IMR-90 (cell line): ENCODE measurements at regions not wholly inside any gene's neighbourhood (a gene's known extent, or its start where the extent isn't known, plus 50 kb on each side); places are given as distances from the start of the nearest gene placed in this dataset.

ENCODE experiments used
- ATAC-seq: fragments of 200-7000 bp; cut with Tn5 transposase; 2 replicates; pipeline ENCODE4 v1.9.1; 2020; ENCODE audit warnings: low read depth, mild to moderate bottlenecking, moderate library complexity
- BruUV-seq: library from RNA; stranded (reverse); fragments of 400-500 nt; replicated peaks from 2 replicates; lab custom pipeline; 2021; lab: Mats Ljungman, UMichigan
- CTCF ChIA-PET: fragments of 300-600 bp; formaldehyde crosslinking; extraction: SDS; loops from one replicate; lab custom pipeline; 2021; ENCODE audit warnings: antibody characterized with exemption; lab: Yijun Ruan, JAX
- POLR2A ChIA-PET: fragments of 300-600 bp; sonication (Branson Sonifier 250); formaldehyde crosslinking; loops from one replicate; lab custom pipeline; 2022; ENCODE audit warnings: antibody characterized with exemption; ENCODE audit not compliant: unreplicated experiment; lab: Charles Lee
- DNase-seq: peaks from one replicate; pipeline ENCODE4 v3.0.0; 2013
- H2AFZ ChIP-seq: replicated peaks from 2 replicates; pipeline ENCODE3; 2013; ENCODE audit warnings: low read length, mild to moderate bottlenecking; ENCODE audit not compliant: poor library complexity
- H2AK5ac ChIP-seq: 2 replicates; pipeline ENCODE4 v1.6.1; 2013; ENCODE audit warnings: low read depth, low read length, inconsistent platforms
- H2AK9ac ChIP-seq: replicated peaks from 2 replicates; pipeline ENCODE3; 2013; ENCODE audit warnings: mild to moderate bottlenecking, low read depth, low read length, moderate library complexity; ENCODE audit not compliant: poor library complexity
- H2BK120ac ChIP-seq: 2 replicates; pipeline ENCODE4 v1.6.1; 2013; ENCODE audit warnings: low read depth, low read length, inconsistent platforms
- H2BK15ac ChIP-seq: 3 replicates; pipeline ENCODE4 v1.6.1; 2013; ENCODE audit warnings: low read depth, low read length, inconsistent platforms
- H2BK20ac ChIP-seq: 2 replicates; pipeline ENCODE4 v1.6.1; 2013; ENCODE audit warnings: low read depth, mild to moderate bottlenecking, inconsistent platforms, low read length, moderate library complexity
- H2BK5ac ChIP-seq: 2 replicates; pipeline ENCODE4 v1.6.1; 2013; ENCODE audit warnings: mild to moderate bottlenecking, low read depth, low read length, inconsistent platforms; ENCODE audit not compliant: poor library complexity, severe bottlenecking
- H3K14ac ChIP-seq: replicated peaks from 2 replicates; pipeline ENCODE4 v1.6.1; 2013; ENCODE audit warnings: low read depth, low read length, inconsistent platforms
- H3K18ac ChIP-seq: 2 replicates; pipeline ENCODE4 v1.6.1; 2013; ENCODE audit warnings: low read depth, low read length, control low read depth
- H3K23ac ChIP-seq: 2 replicates; pipeline ENCODE4 v1.6.1; 2013; ENCODE audit warnings: low read depth, low read length, inconsistent platforms
- H3K27ac ChIP-seq: 2 replicates; pipeline ENCODE4 v1.5.1; 2013; ENCODE audit warnings: mild to moderate bottlenecking, control low read depth, low read length; ENCODE audit not compliant: insufficient read depth
- H3K27me3 ChIP-seq: 2 replicates; pipeline ENCODE4 v1.6.1; 2013; ENCODE audit warnings: low read length; ENCODE audit not compliant: control insufficient read depth, insufficient read depth
- H3K36me3 ChIP-seq: 2 replicates; pipeline ENCODE4 v1.6.1; 2013; ENCODE audit warnings: low read length, mixed read lengths; ENCODE audit not compliant: control insufficient read depth, insufficient read depth
- H3K4ac ChIP-seq: 2 replicates; pipeline ENCODE4 v1.6.1; 2013; ENCODE audit warnings: low read depth, low read length, inconsistent platforms
- H3K4me1 ChIP-seq: 2 replicates; pipeline ENCODE4 v1.6.1; 2013; ENCODE audit warnings: low read length, mixed read lengths; ENCODE audit not compliant: control insufficient read depth, insufficient read depth
- H3K4me2 ChIP-seq: 2 replicates; pipeline ENCODE4 v1.6.1; 2013; ENCODE audit warnings: low read depth, mild to moderate bottlenecking, control low read depth, low read length, moderate library complexity
- H3K4me3 ChIP-seq: 2 replicates; pipeline ENCODE4 v1.5.1; 2013; ENCODE audit warnings: low read depth, mild to moderate bottlenecking, control low read depth, low read length, moderate library complexity; ENCODE audit not compliant: insufficient read depth
- H3K56ac ChIP-seq: 2 replicates; pipeline ENCODE4 v1.6.1; 2013; ENCODE audit warnings: low read length, inconsistent platforms; ENCODE audit not compliant: insufficient read depth; ENCODE audit errors: extremely low read depth
- H3K79me1 ChIP-seq, 2 experiments: 2 replicates each; pipeline ENCODE4 v1.6.1; 2013; ENCODE audit warnings: low read length in 2 of 2, inconsistent platforms in 1 of 2, low read depth in 1 of 2
- H3K9ac ChIP-seq: 2 replicates; pipeline ENCODE4 v1.6.1; 2013; ENCODE audit warnings: low read depth, low read length, control low read depth
- H3K9me1 ChIP-seq: 2 replicates; pipeline ENCODE4 v1.6.1; 2013; ENCODE audit warnings: low read length, inconsistent platforms; ENCODE audit not compliant: insufficient read depth
- H3K9me3 ChIP-seq: 2 replicates; pipeline ENCODE4 v1.6.1; 2013; ENCODE audit warnings: low read length; ENCODE audit not compliant: control insufficient read depth, insufficient read depth
- H4K20me1 ChIP-seq: 2 replicates; pipeline ENCODE4 v1.6.1; 2013; ENCODE audit warnings: low read length, inconsistent platforms; ENCODE audit not compliant: insufficient read depth
- H4K5ac ChIP-seq: 2 replicates; pipeline ENCODE4 v1.6.1; 2013; ENCODE audit warnings: mild to moderate bottlenecking, low read depth, low read length, control low read depth
- H4K8ac ChIP-seq, 2 experiments: 2 replicates each; pipeline ENCODE4 v1.6.1; 2013; ENCODE audit warnings: low read depth in 2 of 2, low read length in 2 of 2, control low read depth in 1 of 2, inconsistent platforms in 1 of 2
- H4K91ac ChIP-seq: 2 replicates; pipeline ENCODE4 v1.6.1; 2013; ENCODE audit warnings: low read depth, low read length, inconsistent platforms; ENCODE audit not compliant: insufficient read depth
- CEBPB ChIP-seq: IDR thresholded peaks from 2 replicates; pipeline ENCODE4 v1.6.1; 2012; ENCODE audit warnings: low read depth, low read length, improper control_type of control experiment
- CHD1 ChIP-seq: IDR thresholded peaks from 2 replicates; pipeline ENCODE4 v1.6.1; 2012; ENCODE audit warnings: low read depth, low read length, improper control_type of control experiment
- MAFK ChIP-seq: IDR thresholded peaks from 2 replicates; pipeline ENCODE4 v1.6.1; 2012; ENCODE audit warnings: low read depth, low read length, improper control_type of control experiment
- NFE2L2 ChIP-seq: fragments of 150-350 bp; IDR thresholded peaks from 2 replicates; pipeline ENCODE4 v1.6.1; 2016; ENCODE audit warnings: low read depth, mild to moderate bottlenecking, low read length
- POLR2A ChIP-seq: IDR thresholded peaks from 2 replicates; pipeline ENCODE4 v1.6.1; 2012; ENCODE audit warnings: mild to moderate bottlenecking, low read depth, low read length
- RCOR1 ChIP-seq: IDR thresholded peaks from 2 replicates; pipeline ENCODE4 v1.6.1; 2012; ENCODE audit warnings: mild to moderate bottlenecking, low read length, improper control_type of control experiment; ENCODE audit not compliant: insufficient replicate concordance
- RFX5 ChIP-seq: IDR thresholded peaks from 2 replicates; pipeline ENCODE4 v1.8.0; 2012; ENCODE audit warnings: low read depth, mild to moderate bottlenecking, low read length, moderate library complexity
- SMC3 ChIP-seq: fragments of 150-350 bp; IDR thresholded peaks from 2 replicates; pipeline ENCODE4 v1.6.1; 2016; ENCODE audit warnings: low read depth, mild to moderate bottlenecking, antibody characterized with exemption, low read length, moderate library complexity
- WGBS, 2 experiments: methylation state at CpG; one replicate each; pipeline versions ENCODE4 v1.1.5 to v1.1.7; 2013; ENCODE audit warnings: missing lambda C conversion rate in 2 of 2; ENCODE audit not compliant: insufficient read length in 1 of 2; ENCODE audit errors: extremely low coverage in 2 of 2; 5-methylcytosine and 5-hydroxymethylcytosine counted together
- dilution Hi-C: fragments of 300-500 bp; cut with HindIII; formaldehyde crosslinking; loops from one replicate; pipeline ENCODE4 v1.14.3; 2018; ENCODE audit warnings: low sequenced_read_pairs; ENCODE audit not compliant: unreplicated experiment
- in situ Hi-C: fragments of 300-500 bp; cut with MboI; formaldehyde crosslinking; loops from 3 replicates; pipeline ENCODE4 v1.14.3; 2019; ENCODE audit warnings: low sequenced_read_pairs, inconsistent platforms, mixed read lengths
- intact Hi-C: fragments of 100-400 bp; cut with micrococcal nuclease; formaldehyde crosslinking; loops from 2 replicates; pipeline ENCODE4 v1.10.0; 2022
- TF ChIP-seq, protein P1 (sequence below): fragments of 150-350 bp; IDR thresholded peaks from 2 replicates; pipeline ENCODE4 v1.6.1; 2017; ENCODE audit warnings: mild to moderate bottlenecking, antibody characterized with exemption, low read length, low read depth

DNA sequence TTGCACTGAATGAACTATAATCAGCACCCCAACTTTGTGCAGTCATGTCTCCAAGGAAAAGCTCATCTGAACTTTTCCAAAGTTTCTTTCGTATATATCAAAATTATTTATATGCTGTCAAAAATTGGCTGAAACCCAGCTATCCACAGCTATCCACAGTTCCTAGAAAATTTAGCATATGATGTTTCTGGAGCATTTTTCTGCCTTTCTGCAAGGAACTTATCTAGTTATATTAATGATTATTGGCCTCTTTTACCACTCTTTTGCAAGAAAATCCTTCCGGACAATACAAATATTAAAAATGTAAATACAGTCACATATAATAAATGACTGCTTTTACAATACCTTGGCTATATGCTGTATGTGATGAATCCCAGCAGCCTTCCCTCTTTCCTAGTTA lies 270.2 kb downstream of the TMEM167A start:
- H4K8ac ChIP-seq = no peak overlapping the region
- no peak overlapping the region for H2AFZ ChIP-seq
- in situ Hi-C loops (no loop called here), intact Hi-C loops (no loop called here), dilution Hi-C loops (no loop called here)
- H3K27ac ChIP-seq = no peak overlapping the region
- H3K27me3 ChIP-seq = no peaks in the 10 kb centered on the region; the same call in 1 of the 2 replicates
- no peak overlapping the region for H3K18ac ChIP-seq
- no peak overlapping the region for H3K4me3 ChIP-seq
- no peaks in the 10 kb centered on the region for H4K20me1 ChIP-seq
- no peaks in the 10 kb centered on the region for H3K9me1 ChIP-seq
- ATAC-seq (no peak), DNase-seq (no peak)
- H2BK5ac ChIP-seq = no peak overlapping the region
- no CpG with 5 or more reads among the region's 2 CpGs for WGBS, 2 experiments
- no peaks in the 10 kb centered on the region for H3K9me3 ChIP-seq
- ChIA-PET CTCF (no interaction called here), POLR2A (no interaction called here)
- no peaks in the 10 kb centered on the region for H3K36me3 ChIP-seq
- H3K56ac ChIP-seq = no peak overlapping the region
- no peak overlapping the region for H3K4ac ChIP-seq
- no peak overlapping the region for H4K5ac ChIP-seq
- no peak overlapping the region for H3K14ac ChIP-seq
- no peak overlapping the region for H3K9ac ChIP-seq
- no peak overlapping the region for H2BK15ac ChIP-seq
- H4K91ac ChIP-seq = no peak overlapping the region
- H2BK120ac ChIP-seq = no peak overlapping the region
- H3K4me1 ChIP-seq = peaks cover under 1% of the 10 kb centered on the region
- no peak for TF ChIP-seq RCOR1
- TF ChIP-seq POLR2A = no peak
- no peak for TF ChIP-seq CHD1
- TF ChIP-seq, protein P1, sequence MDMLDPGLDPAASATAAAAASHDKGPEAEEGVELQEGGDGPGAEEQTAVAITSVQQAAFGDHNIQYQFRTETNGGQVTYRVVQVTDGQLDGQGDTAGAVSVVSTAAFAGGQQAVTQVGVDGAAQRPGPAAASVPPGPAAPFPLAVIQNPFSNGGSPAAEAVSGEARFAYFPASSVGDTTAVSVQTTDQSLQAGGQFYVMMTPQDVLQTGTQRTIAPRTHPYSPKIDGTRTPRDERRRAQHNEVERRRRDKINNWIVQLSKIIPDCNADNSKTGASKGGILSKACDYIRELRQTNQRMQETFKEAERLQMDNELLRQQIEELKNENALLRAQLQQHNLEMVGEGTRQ = no peak
- no peak for TF ChIP-seq CEBPB
- no peak for TF ChIP-seq RFX5
- TF ChIP-seq MAFK = no peak
- TF ChIP-seq SMC3 = no peak
- TF ChIP-seq NFE2L2 = no peak
- no peak overlapping the region for H2BK20ac ChIP-seq
- no TSS peak for BruUV-seq
- H3K4me2 ChIP-seq = no peak overlapping the region
- no peak overlapping the region for H2AK5ac ChIP-seq
- H2AK9ac ChIP-seq = no peak overlapping the region
- H3K23ac ChIP-seq = no peak overlapping the region
- no peaks in the 10 kb centered on the region for H3K79me1 ChIP-seq
